Endodermal cell (in vitro differentiated cells): ENCODE measurements at regions not wholly inside any gene's neighbourhood (a gene's known extent, or its start where the extent isn't known, plus 50 kb on each side); places are given as distances from the start of the nearest gene placed in this dataset.

Source experiments
- DNase-seq: peaks from one replicate; pipeline ENCODE4 v3.0.0-alpha.2; 2017
- H3K27ac ChIP-seq: 2 replicates; pipeline ENCODE4 v1.5.1; 2013; ENCODE audit warnings: mild to moderate bottlenecking, low read depth, low read length, moderate library complexity
- H3K27me3 ChIP-seq: 2 replicates; pipeline ENCODE4 v1.6.1; 2013; ENCODE audit warnings: mild to moderate bottlenecking, low read length, moderate library complexity; ENCODE audit not compliant: insufficient read depth, control insufficient read depth, poor library complexity, severe bottlenecking
- H3K36me3 ChIP-seq: 2 replicates; pipeline ENCODE4 v1.7.0; 2013; ENCODE audit warnings: mild to moderate bottlenecking, low read length, moderate library complexity; ENCODE audit not compliant: control insufficient read depth, insufficient read depth
- H3K4me1 ChIP-seq: one replicate; pipeline ENCODE4 v1.7.0; 2013; ENCODE audit warnings: low read length; ENCODE audit not compliant: control insufficient read depth, insufficient read depth
- H3K4me3 ChIP-seq: 2 replicates; pipeline ENCODE4 v1.5.1; 2013; ENCODE audit warnings: mild to moderate bottlenecking, low read length, moderate library complexity
- H3K9ac ChIP-seq: 2 replicates; pipeline ENCODE4 v1.6.1; 2013; ENCODE audit warnings: mild to moderate bottlenecking, low read length, moderate library complexity; ENCODE audit not compliant: poor library complexity, severe bottlenecking; ENCODE audit errors: extremely low read depth
- H3K9me3 ChIP-seq: 2 replicates; pipeline ENCODE4 v1.6.1; 2013; ENCODE audit warnings: mild to moderate bottlenecking, low read length, moderate library complexity; ENCODE audit not compliant: control insufficient read depth
- H3K27ac Mint-ChIP-seq: 2 replicates; pipeline ENCODE4 v1.8.0; 2020; ENCODE audit warnings: mixed read lengths
- H3K27me3 Mint-ChIP-seq: 2 replicates; pipeline ENCODE4 v1.8.0; 2021; ENCODE audit warnings: mild to moderate bottlenecking, mixed read lengths; ENCODE audit not compliant: insufficient read depth
- H3K36me3 Mint-ChIP-seq: 2 replicates; pipeline ENCODE4 v1.8.0; 2020; ENCODE audit warnings: low read depth, mixed read lengths
- H3K4me1 Mint-ChIP-seq: 2 replicates; pipeline ENCODE4 v1.8.0; 2020; ENCODE audit warnings: mixed read lengths
- H3K4me3 Mint-ChIP-seq: 2 replicates; pipeline ENCODE4 v1.8.0; 2020; ENCODE audit warnings: mild to moderate bottlenecking, moderate library complexity, mixed read lengths
- H3K9me3 Mint-ChIP-seq: 2 replicates; pipeline ENCODE4 v1.8.0; 2020; ENCODE audit warnings: mild to moderate bottlenecking, mixed read lengths
- WGBS, 2 experiments: methylation state at CpG; one replicate each; pipeline versions ENCODE4 v1.1.5 to v1.1.7; 2013; ENCODE audit warnings: missing lambda C conversion rate in 2 of 2, mixed read lengths in 1 of 2; ENCODE audit not compliant: insufficient coverage in 1 of 2, insufficient read length in 1 of 2; 5-methylcytosine and 5-hydroxymethylcytosine counted together
- TF ChIP-seq, protein P1 (sequence below): fragments of 200-600 bp; sonication (generic); conservative IDR thresholded peaks from 2 replicates; pipeline ENCODE4 v1.5.0; 2021; ENCODE audit warnings: antibody characterized with exemption, mild to moderate bottlenecking

DNA sequence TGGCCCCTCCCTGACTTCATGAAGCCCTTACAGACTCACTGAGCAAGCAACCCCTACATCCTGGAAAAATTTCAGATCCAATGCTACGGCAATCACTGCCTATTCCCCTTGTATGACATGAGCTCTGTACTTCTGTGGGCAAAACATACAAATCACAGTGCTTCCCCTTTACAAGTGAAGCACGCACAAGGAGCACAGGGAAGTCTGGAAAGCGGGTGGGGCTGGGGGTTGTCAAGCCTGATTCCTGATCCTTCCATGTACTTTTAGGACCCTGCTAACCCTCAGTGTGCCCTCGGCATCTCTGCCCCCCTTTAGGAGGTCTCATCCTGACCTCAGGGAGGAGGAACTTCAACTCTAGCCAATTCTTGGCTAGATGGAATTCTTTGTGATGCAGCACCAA lies 405.7 kb upstream of the POU3F1 start:
- DNase-seq, result no peak
- Histone ChIP-seq H3K36me3 (no peaks in the 10 kb centered on the region), H3K4me3 (no peak overlapping the region), H3K27me3 (no peaks in the 10 kb centered on the region), H3K9ac (no peak overlapping the region), H3K27ac (no peak overlapping the region), H3K9me3 (no peaks in the 10 kb centered on the region), H3K4me1 (peaks cover 3% of the 10 kb centered on the region)
- TF ChIP-seq, protein P1, sequence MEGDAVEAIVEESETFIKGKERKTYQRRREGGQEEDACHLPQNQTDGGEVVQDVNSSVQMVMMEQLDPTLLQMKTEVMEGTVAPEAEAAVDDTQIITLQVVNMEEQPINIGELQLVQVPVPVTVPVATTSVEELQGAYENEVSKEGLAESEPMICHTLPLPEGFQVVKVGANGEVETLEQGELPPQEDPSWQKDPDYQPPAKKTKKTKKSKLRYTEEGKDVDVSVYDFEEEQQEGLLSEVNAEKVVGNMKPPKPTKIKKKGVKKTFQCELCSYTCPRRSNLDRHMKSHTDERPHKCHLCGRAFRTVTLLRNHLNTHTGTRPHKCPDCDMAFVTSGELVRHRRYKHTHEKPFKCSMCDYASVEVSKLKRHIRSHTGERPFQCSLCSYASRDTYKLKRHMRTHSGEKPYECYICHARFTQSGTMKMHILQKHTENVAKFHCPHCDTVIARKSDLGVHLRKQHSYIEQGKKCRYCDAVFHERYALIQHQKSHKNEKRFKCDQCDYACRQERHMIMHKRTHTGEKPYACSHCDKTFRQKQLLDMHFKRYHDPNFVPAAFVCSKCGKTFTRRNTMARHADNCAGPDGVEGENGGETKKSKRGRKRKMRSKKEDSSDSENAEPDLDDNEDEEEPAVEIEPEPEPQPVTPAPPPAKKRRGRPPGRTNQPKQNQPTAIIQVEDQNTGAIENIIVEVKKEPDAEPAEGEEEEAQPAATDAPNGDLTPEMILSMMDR, result no peak
- peaks cover 8% of the 10 kb centered on the region for H3K27me3 Mint-ChIP-seq
- no peaks in the 10 kb centered on the region for H3K9me3 Mint-ChIP-seq
- peaks cover 21% of the 10 kb centered on the region for H3K4me1 Mint-ChIP-seq
- 86 to 89% methylated on average over 2 to 4 of the region's 4 CpGs for WGBS, 2 experiments
- no peak overlapping the region for H3K4me3 Mint-ChIP-seq
- H3K36me3 Mint-ChIP-seq, result peaks cover 3% of the 10 kb centered on the region
- no peak overlapping the region for H3K27ac Mint-ChIP-seq

DNA sequence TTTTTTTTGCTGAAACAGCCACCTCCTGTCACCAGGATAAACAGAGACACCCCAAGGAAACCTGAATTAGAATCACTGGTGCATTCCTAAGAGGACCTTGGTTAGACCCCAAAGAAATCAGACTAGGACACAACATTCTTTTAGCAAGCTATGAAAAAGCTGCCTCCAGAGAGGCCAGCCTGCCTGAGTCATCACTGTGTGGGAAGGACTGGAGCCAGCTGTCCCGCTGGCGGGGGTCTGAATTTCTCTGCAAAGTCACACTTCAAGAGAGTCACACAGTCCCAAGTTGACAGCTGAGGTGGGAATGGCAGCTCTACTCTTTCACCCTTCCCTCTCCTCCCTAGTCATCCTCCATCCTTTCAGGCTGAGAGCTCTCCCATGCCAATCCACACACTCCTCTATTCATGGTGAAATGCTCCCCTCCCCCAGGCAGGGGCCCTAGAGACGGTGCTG lies 405.0 kb upstream of the POU3F1 start:
- WGBS, 2 experiments, result 13 to 34% methylated on average over 2 to 3 of the region's 3 CpGs
- Histone ChIP-seq H3K27me3 (no peaks in the 10 kb centered on the region), H3K9ac (no peak overlapping the region), H3K4me1 (peaks cover 3% of the 10 kb centered on the region), H3K27ac (no peak overlapping the region), H3K9me3 (no peaks in the 10 kb centered on the region), H3K4me3 (no peak overlapping the region), H3K36me3 (no peaks in the 10 kb centered on the region)
- H3K36me3 Mint-ChIP-seq, result peaks cover 3% of the 10 kb centered on the region
- H3K4me1 Mint-ChIP-seq, result peaks cover 18% of the 10 kb centered on the region
- no peaks in the 10 kb centered on the region for H3K9me3 Mint-ChIP-seq
- H3K27ac Mint-ChIP-seq, result no peak overlapping the region
- peaks cover 3% of the 10 kb centered on the region for H3K27me3 Mint-ChIP-seq
- no peak overlapping the region for H3K4me3 Mint-ChIP-seq
- DNase-seq, result peak; percentile 83
- TF ChIP-seq, protein P1, result no peak

DNA sequence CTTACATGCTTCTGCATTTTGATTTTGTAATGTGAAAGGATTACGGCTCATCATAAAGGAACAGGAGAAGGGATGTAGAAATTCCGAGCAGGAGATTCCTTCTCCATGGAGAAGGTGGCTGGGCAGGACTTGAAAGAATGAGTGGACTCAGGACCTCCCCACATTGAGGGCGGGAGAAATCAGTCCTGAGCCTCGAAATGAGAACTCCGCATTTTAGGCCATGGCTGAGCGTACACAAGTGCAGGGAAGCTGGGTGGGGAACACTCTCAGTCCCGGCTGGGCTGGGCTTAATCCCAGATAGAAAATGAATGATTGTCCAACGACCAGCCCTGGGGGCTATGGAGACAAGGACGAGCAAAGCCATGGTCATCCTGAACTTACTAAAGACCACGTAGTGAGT lies 402.3 kb upstream of the POU3F1 start:
- Mint-ChIP-seq H3K36me3 (peaks cover 3% of the 10 kb centered on the region), H3K9me3 (no peaks in the 10 kb centered on the region), H3K4me3 (no peak overlapping the region), H3K27me3 (no peaks in the 10 kb centered on the region), H3K27ac (no peak overlapping the region), H3K4me1 (peaks cover 20% of the 10 kb centered on the region)
- H3K27ac ChIP-seq, result no peak overlapping the region
- H3K9ac ChIP-seq, result no peak overlapping the region
- H3K4me3 ChIP-seq, result no peak overlapping the region
- H3K27me3 ChIP-seq, result no peaks in the 10 kb centered on the region
- 87 to 89% methylated on average over 8 to 10 of the region's 10 CpGs for WGBS, 2 experiments
- no peaks in the 10 kb centered on the region for H3K9me3 ChIP-seq
- no peaks in the 10 kb centered on the region for H3K4me1 ChIP-seq
- TF ChIP-seq, protein P1, result no peak
- H3K36me3 ChIP-seq, result no peaks in the 10 kb centered on the region
- DNase-seq, result no peak
